Osteoblast (primary cell): ENCODE measurements at regions not wholly inside any gene's neighbourhood (a gene's known extent, or its start where the extent isn't known, plus 50 kb on each side); places are given as distances from the start of the nearest gene placed in this dataset.

Source experiments
- DNase-seq: peaks from one replicate; pipeline ENCODE4 v3.0.0; 2011; ENCODE audit warnings: low spot score, mixed read lengths; ENCODE audit not compliant: insufficient read length; ENCODE audit errors: missing footprints
- H2AFZ ChIP-seq: 2 replicates; pipeline ENCODE4 v1.6.0; 2011; ENCODE audit warnings: mild to moderate bottlenecking, low read length
- H3K27ac ChIP-seq: 2 replicates; pipeline ENCODE4 v1.5.1; 2011; ENCODE audit warnings: mild to moderate bottlenecking, low read depth, low read length, moderate library complexity
- H3K27me3 ChIP-seq: 2 replicates; pipeline ENCODE4 v1.6.0; 2012; ENCODE audit warnings: mild to moderate bottlenecking, control low read depth, inconsistent platforms, low read length, moderate library complexity; ENCODE audit not compliant: insufficient read depth
- H3K36me3 ChIP-seq: 2 replicates; pipeline ENCODE4 v1.5.1; 2011; ENCODE audit warnings: mild to moderate bottlenecking, low read length, control low read depth, moderate library complexity; ENCODE audit not compliant: insufficient read depth
- H3K4me1 ChIP-seq: 2 replicates; pipeline ENCODE4 v1.5.1; 2011; ENCODE audit warnings: mild to moderate bottlenecking, low read length, control low read depth, moderate library complexity; ENCODE audit not compliant: insufficient read depth
- H3K4me2 ChIP-seq: 2 replicates; pipeline ENCODE4 v1.6.0; 2011; ENCODE audit warnings: mild to moderate bottlenecking, low read length; ENCODE audit not compliant: insufficient read depth
- H3K4me3 ChIP-seq: fragments of 200-600 bp; sonication (generic); 3 replicates; pipeline ENCODE4 v1.5.1; 2012; ENCODE audit warnings: mild to moderate bottlenecking, low read length, inconsistent platforms; ENCODE audit not compliant: insufficient read depth
- H3K79me2 ChIP-seq: 2 replicates; pipeline ENCODE4 v1.6.0; 2012; ENCODE audit warnings: mild to moderate bottlenecking, low read length, control low read depth, inconsistent platforms; ENCODE audit not compliant: insufficient read depth
- H3K9me3 ChIP-seq: 2 replicates; pipeline ENCODE4 v1.5.1; 2011; ENCODE audit warnings: low read depth, low read length, control low read depth
- H4K20me1 ChIP-seq: 2 replicates; pipeline ENCODE4 v1.6.0; 2012; ENCODE audit warnings: mild to moderate bottlenecking, low read length, control low read depth; ENCODE audit not compliant: insufficient read depth
- CTCF ChIP-seq: IDR thresholded peaks from 2 replicates; pipeline ENCODE4 v1.5.1; 2011; ENCODE audit warnings: mild to moderate bottlenecking, low read depth, low read length, moderate library complexity; ENCODE audit errors: extremely low read depth

GRCh38 chr18:78901923-78902794 lies 77.5 kb upstream of the SALL3 start:
- Histone ChIP-seq H3K4me2 (no peak overlapping the region), H3K27ac (no peak overlapping the region), H3K79me2 (no peaks in the 10 kb centered on the region), H3K9me3 (peaks cover 5% of the 10 kb centered on the region), H4K20me1 (no peaks in the 10 kb centered on the region), H2AFZ (no peak overlapping the region), H3K36me3 (no peaks in the 10 kb centered on the region), H3K4me1 (no peaks in the 10 kb centered on the region), H3K27me3 (no peaks in the 10 kb centered on the region), H3K4me3 (no peak overlapping the region)
- TF ChIP-seq CTCF: no peak
- peak; percentile 58 for DNase-seq

GRCh38 chr18:78902795-78903435 lies 76.7 kb upstream of the SALL3 start:
- H3K9me3 ChIP-seq: peaks cover 5% of the 10 kb centered on the region
- no peaks in the 10 kb centered on the region for H3K4me1 ChIP-seq
- H3K4me2 ChIP-seq: no peak overlapping the region
- H3K79me2 ChIP-seq: no peaks in the 10 kb centered on the region
- H3K27ac ChIP-seq: no peak overlapping the region
- no peaks in the 10 kb centered on the region for H3K36me3 ChIP-seq
- H2AFZ ChIP-seq: no peak overlapping the region
- H4K20me1 ChIP-seq: no peaks in the 10 kb centered on the region
- no peaks in the 10 kb centered on the region for H3K27me3 ChIP-seq
- no peak for TF ChIP-seq CTCF
- no peak overlapping the region for H3K4me3 ChIP-seq
- DNase-seq: peak; percentile 41

- Histone ChIP-seq H2AFZ (no peak overlapping the region), H3K9me3 (no peaks in the 10 kb centered on the region), H3K27ac (no peak overlapping the region), H3K4me1 (no peaks in the 10 kb centered on the region), H3K4me2 (no peak overlapping the region), H4K20me1 (no peaks in the 10 kb centered on the region), H3K27me3 (no peaks in the 10 kb centered on the region), H3K36me3 (no peaks in the 10 kb centered on the region), H3K4me3 (no peak overlapping the region), H3K79me2 (no peaks in the 10 kb centered on the region)
- DNase-seq: no peak
- TF ChIP-seq CTCF: no peak
These were observed 76.0 kb upstream of the SALL3 start for GRCh38 chr18:78903436-78904178.

- Histone ChIP-seq H3K27me3 (no peaks in the 10 kb centered on the region), H2AFZ (no peak overlapping the region), H3K4me1 (no peaks in the 10 kb centered on the region), H3K79me2 (no peaks in the 10 kb centered on the region), H3K9me3 (no peaks in the 10 kb centered on the region), H4K20me1 (no peaks in the 10 kb centered on the region), H3K4me2 (no peak overlapping the region), H3K4me3 (no peak overlapping the region), H3K27ac (no peak overlapping the region), H3K36me3 (no peaks in the 10 kb centered on the region)
- no peak for TF ChIP-seq CTCF
- no peak for DNase-seq
These were observed 75.5 kb upstream of the SALL3 start for GRCh38 chr18:78904179-78904531.
